ENCODE measurements at regions not wholly inside any gene's neighbourhood (a gene's known extent, or its start where the extent isn't known, plus 50 kb on each side); places are given as distances from the start of the nearest gene placed in this dataset.
"Not testable (repeated sequence)": the region's sequence is repeated elsewhere in the genome, so short reads cannot be mapped to it uniquely, and the experiment has no call there.

- not testable (repeated sequence) for DNase-seq
Measured at GRCh38 chr5:92542017-92542416, 1039.0 kb downstream of the NR2F1-AS1 start.

- DNase-seq: no peak
Measured at GRCh38 chr5:92527311-92528078, 1053.5 kb downstream of the NR2F1-AS1 start.

- no peak for DNase-seq
Measured at GRCh38 chr5:92525131-92525530, 1055.9 kb downstream of the NR2F1-AS1 start.

- no peak for DNase-seq
Measured at GRCh38 chr5:92519811-92520632, 1061.0 kb downstream of the NR2F1-AS1 start.

DNA sequence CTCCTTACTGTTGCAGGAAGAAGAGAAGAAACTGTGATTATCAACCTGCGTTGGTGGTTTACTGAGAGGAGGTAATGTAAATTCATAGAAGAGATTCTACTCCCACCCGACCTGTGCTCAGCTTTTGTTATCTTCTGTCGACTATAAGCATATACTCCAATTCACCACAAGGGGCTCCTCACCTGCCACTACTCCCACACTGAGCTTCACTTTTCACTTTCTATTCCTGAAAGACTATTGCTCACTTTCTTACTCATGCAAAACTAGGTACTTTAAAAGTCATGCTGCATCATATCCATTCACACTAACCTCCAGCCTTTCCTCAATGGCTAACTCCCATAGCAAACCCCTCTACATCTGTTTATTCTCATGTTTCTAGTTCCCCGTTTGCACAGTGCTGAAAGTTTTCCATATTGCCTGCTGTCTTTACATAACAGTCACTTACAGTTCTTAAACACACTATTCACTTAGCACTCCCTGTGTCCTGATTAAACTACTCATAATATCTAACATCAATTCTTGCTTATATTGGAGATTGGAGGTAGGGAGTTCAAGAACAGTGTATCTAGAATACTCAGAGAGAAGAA is 1062.6 kb downstream of the NR2F1-AS1 start:
- DNase-seq: no peak

- no peak for DNase-seq
Measured at GRCh38 chr5:92514896-92515295, 1066.1 kb downstream of the NR2F1-AS1 start.

DNA sequence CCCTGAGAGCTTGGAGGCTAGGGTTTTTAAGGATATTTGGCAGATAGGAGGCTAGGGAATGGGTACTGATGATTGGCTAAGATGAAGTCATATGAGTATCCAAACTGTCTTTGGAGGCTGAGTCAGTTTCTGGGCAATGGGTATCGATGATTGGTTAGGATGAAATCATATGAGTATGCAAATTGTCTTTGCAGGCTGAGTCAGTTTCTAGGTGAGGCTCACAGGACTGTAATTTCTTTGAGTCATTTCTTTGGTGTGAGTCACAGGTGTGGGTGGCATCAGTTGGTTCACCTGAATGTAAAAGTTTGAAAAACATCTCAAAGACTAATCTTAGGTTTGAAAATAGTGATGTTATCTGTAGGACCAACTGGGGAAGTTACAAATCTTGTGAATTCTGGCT is 1068.0 kb downstream of the NR2F1-AS1 start:
- no peak for DNase-seq

DNA sequence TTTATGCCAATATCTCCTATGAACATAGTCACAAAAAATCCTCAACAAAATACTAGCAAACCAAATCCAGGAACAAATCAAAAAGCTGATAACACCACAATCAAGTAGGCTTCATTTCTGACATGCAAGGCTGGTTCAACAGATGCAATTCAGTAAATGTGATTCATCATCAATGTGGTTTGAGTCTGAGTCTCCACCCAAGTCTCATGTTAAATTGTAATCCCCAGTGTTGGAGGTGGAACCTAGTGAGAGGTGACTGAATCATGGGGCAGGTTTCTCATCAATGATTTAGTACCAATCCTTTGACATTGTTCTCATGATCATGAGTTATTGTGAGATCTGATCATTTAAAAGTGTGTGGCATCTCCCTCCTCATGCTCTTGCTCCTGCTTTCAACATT is 1072.7 kb downstream of the NR2F1-AS1 start:
- DNase-seq: no peak

GRCh38 chr5:92505925-92506324 is 1075.1 kb downstream of the NR2F1-AS1 start:
- DNase-seq: no peak

DNA sequence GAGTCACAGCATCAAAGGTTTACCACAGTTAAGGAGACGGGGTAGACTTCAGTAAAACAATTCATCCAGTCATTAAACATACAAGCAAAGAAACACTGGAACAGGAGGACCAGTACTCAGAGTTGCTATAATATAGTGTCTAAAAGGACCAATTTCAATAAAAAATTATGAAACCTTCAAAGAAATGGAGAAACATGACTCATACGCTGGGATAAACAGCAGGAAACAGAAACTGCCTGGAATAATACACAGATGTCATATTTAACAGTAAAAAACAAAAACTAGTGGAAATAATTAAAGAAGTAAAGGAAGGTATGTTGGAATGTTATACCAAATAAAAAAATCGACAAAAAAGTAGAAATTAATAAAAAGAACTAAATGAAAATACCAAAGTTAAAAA is 1075.9 kb downstream of the NR2F1-AS1 start:
- DNase-seq: no peak

GRCh38 chr5:92504346-92504745 is 1076.7 kb downstream of the NR2F1-AS1 start:
- no peak for DNase-seq

DNA sequence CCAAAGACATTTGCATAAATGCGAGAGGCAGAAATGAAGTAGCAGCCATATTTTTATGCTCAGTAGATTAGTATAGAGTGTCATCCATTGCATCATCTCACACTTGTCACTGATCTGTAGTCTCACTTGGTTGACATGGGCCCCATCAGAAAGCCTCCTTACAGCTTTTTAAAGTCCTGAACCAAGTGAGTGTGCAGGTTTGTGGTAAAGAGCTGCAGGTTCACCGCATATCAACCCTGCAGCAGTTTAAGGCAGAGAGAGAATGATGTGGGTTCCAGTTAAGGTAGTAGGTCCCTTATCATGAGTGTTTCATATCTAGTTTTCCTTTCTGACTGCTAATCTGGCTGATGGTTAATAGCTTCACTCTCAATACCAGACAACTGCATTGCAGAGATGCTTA is 1080.3 kb downstream of the NR2F1-AS1 start:
- DNase-seq: no peak

DNA sequence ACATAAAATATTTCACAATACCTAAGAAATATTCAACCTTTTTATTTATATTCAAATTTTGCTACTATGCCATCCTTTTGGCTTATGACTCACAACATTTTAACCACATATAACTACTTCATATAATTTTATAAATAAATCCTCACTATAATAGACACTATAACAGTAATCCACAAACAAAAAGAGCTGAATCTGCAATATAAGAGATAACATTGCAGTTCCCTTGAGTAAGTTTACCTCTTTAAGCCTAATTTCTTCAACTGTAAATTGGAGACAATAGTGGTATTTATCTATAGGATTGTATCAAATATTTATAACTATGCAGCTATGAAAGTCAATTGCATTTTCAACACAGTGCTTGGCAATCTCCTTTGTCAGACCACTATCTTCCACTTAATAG is 1084.5 kb downstream of the NR2F1-AS1 start:
- no peak for DNase-seq

DNA sequence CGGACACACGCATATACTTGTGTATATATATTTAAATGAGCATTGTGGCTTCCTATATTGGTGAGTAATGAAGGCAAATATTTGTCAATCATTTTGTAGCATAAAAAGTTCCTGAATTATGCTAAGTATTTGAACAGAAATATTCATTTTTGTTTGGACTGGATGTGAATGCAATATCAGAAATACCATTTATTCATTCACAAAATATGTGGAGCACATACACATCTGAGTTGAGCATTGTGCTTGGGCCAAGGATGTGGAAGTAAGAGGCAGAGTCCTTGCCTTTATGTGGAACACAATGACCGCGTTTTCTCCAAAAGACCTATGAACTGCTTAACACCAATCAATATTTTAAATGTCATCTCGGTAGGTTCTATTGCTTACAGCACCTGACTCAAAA is 1086.5 kb downstream of the NR2F1-AS1 start:
- no peak for DNase-seq

- no peak for DNase-seq
Measured at GRCh38 chr5:92492908-92493307, 1088.1 kb downstream of the NR2F1-AS1 start.

- no peak for DNase-seq
Measured at GRCh38 chr5:92484484-92484883, 1096.5 kb downstream of the NR2F1-AS1 start.

DNA sequence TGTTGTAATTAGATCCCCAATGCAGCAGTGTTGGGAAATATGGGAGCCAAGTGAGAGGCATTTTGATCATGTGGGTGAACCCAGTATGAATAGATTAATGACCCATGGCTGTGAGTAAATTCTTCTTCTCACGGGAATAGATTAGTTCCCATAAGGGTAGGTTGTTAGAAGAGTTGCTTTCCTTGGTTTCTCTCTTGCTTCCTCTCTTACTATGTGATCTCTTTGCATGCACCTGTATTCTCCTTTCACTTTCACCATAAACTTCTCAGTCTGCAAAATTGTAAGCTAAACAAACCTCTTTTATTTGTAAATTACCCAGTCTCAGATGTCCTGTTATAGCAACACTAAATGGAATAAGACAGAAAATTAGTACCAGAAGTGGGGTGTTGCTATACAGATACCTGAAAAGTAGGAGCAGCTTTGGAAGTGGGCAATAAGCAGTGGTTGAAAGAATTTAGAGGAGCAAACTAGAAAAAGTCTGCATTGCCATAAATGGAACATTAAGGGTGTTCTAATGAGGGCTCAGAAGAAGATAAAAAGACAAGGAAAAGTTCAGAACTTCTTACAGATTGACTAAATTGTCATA is 1090.0 kb upstream of the ARRDC3 start:
- DNase-seq: no peak

- DNase-seq: no peak
Measured at GRCh38 chr5:92471861-92472260, 1088.7 kb upstream of the ARRDC3 start.

GRCh38 chr5:92470770-92471169 is 1087.7 kb upstream of the ARRDC3 start:
- DNase-seq: no peak

- no peak for DNase-seq
Measured at GRCh38 chr5:92468295-92468694, 1085.2 kb upstream of the ARRDC3 start.

GRCh38 chr5:92467695-92468094 is 1084.6 kb upstream of the ARRDC3 start:
- no peak for DNase-seq

GRCh38 chr5:92460505-92460904 is 1077.4 kb upstream of the ARRDC3 start:
- DNase-seq: no peak

GRCh38 chr5:92459654-92460053 is 1076.5 kb upstream of the ARRDC3 start:
- no peak for DNase-seq

DNA sequence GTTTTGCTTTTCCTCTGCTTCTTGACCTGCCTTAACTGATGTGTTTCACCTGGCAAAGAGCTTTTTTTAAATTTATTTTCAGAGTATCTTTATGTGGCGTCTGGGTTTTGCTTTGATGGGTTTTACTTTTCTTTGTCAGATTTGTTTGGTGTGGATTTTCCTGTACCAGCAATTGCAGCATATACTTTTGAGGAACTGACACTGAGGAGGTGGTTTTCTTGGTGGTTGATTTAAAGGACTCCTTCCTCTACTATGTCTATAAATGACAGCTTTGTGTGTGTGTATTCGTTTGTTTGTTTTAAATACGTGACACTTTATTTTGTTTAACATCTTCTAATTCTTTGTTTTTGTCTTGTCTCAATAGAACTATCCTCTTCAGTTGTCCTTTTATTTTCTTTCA is 1071.9 kb upstream of the ARRDC3 start:
- DNase-seq: no peak

Data from activated CD8-positive, alpha-beta memory T cell treated with anti-CD3 and anti-CD28 coated beads, Interleukin-2, amount 50 U/mL, for 4 hours (primary cell).